HFFc6 (cell line): ENCODE measurements at regions not wholly inside any gene's neighbourhood (a gene's known extent, or its start where the extent isn't known, plus 50 kb on each side); places are given as distances from the start of the nearest gene placed in this dataset.

Experiments
- DNase-seq: peaks from one replicate; pipeline ENCODE4 v3.0.0-alpha.2; 2018
- H3K27ac Mint-ChIP-seq: 2 replicates; pipeline ENCODE4 v1.8.0; 2020; ENCODE audit warnings: mild to moderate bottlenecking, mixed read lengths
- H3K27me3 Mint-ChIP-seq: 2 replicates; pipeline ENCODE4 v1.8.0; 2021; ENCODE audit warnings: mild to moderate bottlenecking, moderate library complexity, mixed read lengths; ENCODE audit not compliant: insufficient read depth
- H3K36me3 Mint-ChIP-seq: 2 replicates; pipeline ENCODE4 v1.8.0; 2021; ENCODE audit warnings: low read depth, mixed read lengths
- H3K4me1 Mint-ChIP-seq: 2 replicates; pipeline ENCODE4 v1.8.0; 2020; ENCODE audit warnings: low read depth, mixed read lengths
- H3K4me3 Mint-ChIP-seq: 2 replicates; pipeline ENCODE4 v1.8.0; 2020; ENCODE audit warnings: mild to moderate bottlenecking, moderate library complexity, mixed read lengths
- H3K9me3 Mint-ChIP-seq: 2 replicates; pipeline ENCODE4 v1.8.0; 2020; ENCODE audit warnings: mild to moderate bottlenecking, mixed read lengths
- TF ChIP-seq, protein P1 (sequence below): fragments of 200-600 bp; sonication (generic); IDR thresholded peaks from 2 replicates; pipeline ENCODE4 v1.5.0; 2021; ENCODE audit warnings: antibody characterized with exemption, mild to moderate bottlenecking

GRCh38 chr3:64760258-64760657 is 72.5 kb upstream of the ADAMTS9 start:
- TF ChIP-seq, protein P1, sequence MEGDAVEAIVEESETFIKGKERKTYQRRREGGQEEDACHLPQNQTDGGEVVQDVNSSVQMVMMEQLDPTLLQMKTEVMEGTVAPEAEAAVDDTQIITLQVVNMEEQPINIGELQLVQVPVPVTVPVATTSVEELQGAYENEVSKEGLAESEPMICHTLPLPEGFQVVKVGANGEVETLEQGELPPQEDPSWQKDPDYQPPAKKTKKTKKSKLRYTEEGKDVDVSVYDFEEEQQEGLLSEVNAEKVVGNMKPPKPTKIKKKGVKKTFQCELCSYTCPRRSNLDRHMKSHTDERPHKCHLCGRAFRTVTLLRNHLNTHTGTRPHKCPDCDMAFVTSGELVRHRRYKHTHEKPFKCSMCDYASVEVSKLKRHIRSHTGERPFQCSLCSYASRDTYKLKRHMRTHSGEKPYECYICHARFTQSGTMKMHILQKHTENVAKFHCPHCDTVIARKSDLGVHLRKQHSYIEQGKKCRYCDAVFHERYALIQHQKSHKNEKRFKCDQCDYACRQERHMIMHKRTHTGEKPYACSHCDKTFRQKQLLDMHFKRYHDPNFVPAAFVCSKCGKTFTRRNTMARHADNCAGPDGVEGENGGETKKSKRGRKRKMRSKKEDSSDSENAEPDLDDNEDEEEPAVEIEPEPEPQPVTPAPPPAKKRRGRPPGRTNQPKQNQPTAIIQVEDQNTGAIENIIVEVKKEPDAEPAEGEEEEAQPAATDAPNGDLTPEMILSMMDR = no peak
- H3K4me1 Mint-ChIP-seq = no peaks in the 10 kb centered on the region
- no peak overlapping the region for H3K4me3 Mint-ChIP-seq
- DNase-seq = no peak
- H3K9me3 Mint-ChIP-seq = peaks cover 15% of the 10 kb centered on the region
- H3K27ac Mint-ChIP-seq = no peak overlapping the region
- H3K36me3 Mint-ChIP-seq = 0 out of 2 replicates have a peak, but pooled peaks cover 4% of the 10 kb centered on the region
- no peaks in the 10 kb centered on the region; the same call in 1 of the 2 replicates for H3K27me3 Mint-ChIP-seq

DNA sequence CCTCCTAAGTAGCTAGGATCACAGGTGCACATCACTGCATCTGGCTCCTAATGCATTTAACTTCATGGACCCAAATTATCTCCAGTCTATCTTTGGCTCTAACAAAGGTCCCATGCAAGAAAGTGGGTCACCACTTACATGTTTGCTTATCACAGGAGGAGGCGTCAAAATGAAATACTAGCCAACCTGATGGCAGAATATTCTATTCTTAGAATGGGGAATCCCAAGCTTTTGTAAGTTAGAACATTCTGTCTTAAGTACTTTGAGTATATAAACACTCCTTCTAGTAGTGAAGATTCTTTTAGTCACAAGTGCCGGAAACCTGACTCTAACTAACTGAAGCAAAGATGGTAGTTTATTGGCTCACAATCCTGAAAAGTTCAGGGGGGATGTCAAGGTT is 72.0 kb upstream of the ADAMTS9 start:
- H3K27ac Mint-ChIP-seq = no peak overlapping the region
- DNase-seq = no peak
- H3K4me3 Mint-ChIP-seq = no peak overlapping the region
- H3K4me1 Mint-ChIP-seq = no peaks in the 10 kb centered on the region
- no peaks in the 10 kb centered on the region; the same call in 1 of the 2 replicates for H3K27me3 Mint-ChIP-seq
- peaks cover 15% of the 10 kb centered on the region for H3K9me3 Mint-ChIP-seq
- TF ChIP-seq, protein P1 = no peak
- 0 out of 2 replicates have a peak, but pooled peaks cover 4% of the 10 kb centered on the region for H3K36me3 Mint-ChIP-seq

DNA sequence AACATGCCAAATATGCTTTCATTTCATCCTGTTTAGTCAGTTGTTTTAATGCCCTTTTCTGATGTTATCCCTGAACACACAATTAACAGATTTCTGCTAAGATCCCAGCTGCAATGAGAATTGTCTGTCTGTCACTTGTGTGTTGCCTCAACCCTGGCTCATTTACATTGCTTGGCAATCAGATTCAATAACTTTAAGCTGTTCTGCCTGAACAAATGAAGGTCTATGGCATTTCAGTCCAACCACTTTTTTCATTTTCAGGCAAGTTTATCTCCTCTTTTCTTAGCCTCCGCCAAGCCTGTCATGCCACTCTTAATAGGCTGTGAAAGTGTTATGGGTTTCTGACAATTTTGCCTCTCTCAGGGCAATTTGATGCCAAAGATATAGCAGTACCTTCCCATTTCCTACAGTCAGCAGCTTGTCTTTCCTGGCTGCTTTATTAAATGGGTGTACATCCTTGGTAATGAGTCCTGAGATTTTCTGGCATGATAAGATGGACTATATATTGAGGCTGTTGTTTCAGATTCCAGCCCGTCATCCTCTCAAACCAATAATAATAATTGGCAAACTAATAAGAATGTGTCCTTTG is 68.7 kb upstream of the ADAMTS9 start:
- no peak overlapping the region for H3K27ac Mint-ChIP-seq
- TF ChIP-seq, protein P1 = no peak

DNA sequence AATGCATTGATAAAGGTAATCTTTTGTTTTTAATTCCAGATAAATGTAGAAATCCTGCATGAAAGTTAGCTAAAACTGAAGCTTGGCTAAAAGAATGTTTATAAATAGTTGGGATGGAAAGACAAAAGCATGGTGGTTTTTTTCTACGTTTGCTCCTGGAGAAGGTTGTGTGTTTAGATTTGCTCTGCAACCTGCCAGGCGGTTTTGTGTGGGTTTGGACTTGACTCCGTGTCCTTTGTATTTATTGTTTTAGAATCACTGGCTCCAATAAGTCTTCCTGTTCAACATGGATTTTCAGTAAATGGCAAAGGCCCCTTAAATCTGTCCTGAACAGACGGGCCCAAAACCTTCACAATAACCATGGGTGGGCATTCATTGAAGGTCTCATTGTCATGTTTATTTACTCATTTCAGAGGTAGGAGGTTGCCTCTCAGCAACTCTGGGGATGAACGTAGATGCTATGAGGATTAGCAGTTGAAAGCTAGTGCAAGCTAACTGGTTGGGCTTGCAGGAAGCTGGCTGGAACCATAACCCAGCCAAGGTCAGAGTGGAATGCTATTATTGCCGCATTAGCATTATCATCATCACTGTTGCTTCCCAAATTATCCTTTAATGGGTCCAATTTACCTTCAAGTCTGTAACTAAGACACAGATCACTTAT is 60.6 kb upstream of the ADAMTS9 start:
- Mint-ChIP-seq H3K4me3 (no peak overlapping the region), H3K4me1 (no peaks in the 10 kb centered on the region), H3K9me3 (peaks cover 35% of the 10 kb centered on the region), H3K27me3 (no peaks in the 10 kb centered on the region), H3K27ac (no peak overlapping the region), H3K36me3 (no peaks in the 10 kb centered on the region)
- no peak for DNase-seq
- TF ChIP-seq, protein P1 = no peak

More for the DNA sequence above, 68.7 kb upstream of the ADAMTS9 start:
- Mint-ChIP-seq H3K36me3 (0 out of 2 replicates have a peak, but pooled peaks cover 6% of the 10 kb centered on the region), H3K4me3 (no peak overlapping the region), H3K4me1 (no peaks in the 10 kb centered on the region), H3K27me3 (no peaks in the 10 kb centered on the region; the same call in 1 of the 2 replicates), H3K9me3 (peaks cover 20% of the 10 kb centered on the region)
- DNase-seq = no peak

DNA sequence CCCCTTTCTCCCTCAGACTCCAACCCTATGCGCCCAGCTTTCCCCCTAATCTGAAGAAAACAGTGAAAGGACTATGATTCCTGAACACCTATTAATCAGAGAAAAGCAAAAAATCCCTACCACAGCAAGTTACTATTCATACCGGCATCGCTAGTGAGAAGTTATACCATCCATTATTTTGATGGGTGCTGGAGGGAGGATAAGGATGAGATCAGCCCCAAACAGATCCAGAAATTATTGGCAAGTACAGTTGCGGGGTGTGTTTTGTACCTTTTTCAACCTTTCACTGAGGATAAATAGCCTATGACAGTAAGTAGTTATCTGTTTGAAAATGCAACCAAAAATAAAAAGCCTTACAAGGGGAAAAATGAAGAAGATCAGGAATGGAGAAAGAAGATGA is 59.9 kb upstream of the ADAMTS9 start:
- H3K4me1 Mint-ChIP-seq = no peaks in the 10 kb centered on the region
- H3K36me3 Mint-ChIP-seq = no peaks in the 10 kb centered on the region

More for the DNA sequence above, 59.9 kb upstream of the ADAMTS9 start:
- TF ChIP-seq, protein P1 = no peak
- H3K4me3 Mint-ChIP-seq = no peak overlapping the region
- H3K9me3 Mint-ChIP-seq = peaks cover 39% of the 10 kb centered on the region
- no peaks in the 10 kb centered on the region for H3K27me3 Mint-ChIP-seq
- no peak for DNase-seq
- no peak overlapping the region for H3K27ac Mint-ChIP-seq
